ENCODE measurements at regions not wholly inside any gene's neighbourhood (a gene's known extent, or its start where the extent isn't known, plus 50 kb on each side); places are given as distances from the start of the nearest gene placed in this dataset.

GRCh38 chr6:8276148-8276547, 159.2 kb downstream of the SLC35B3 start:
- Mint-ChIP-seq H3K9me3 (ENCODE audit: unreplicated experiment) (no peaks in the 10 kb centered on the region), H3K27me3 (ENCODE audit: insufficient read depth, unreplicated experiment) (no peaks in the 10 kb centered on the region), H3K27ac (ENCODE audit: unreplicated experiment) (no peak overlapping the region), H3K4me1 (ENCODE audit: low read depth, unreplicated experiment) (peaks cover 9% of the 10 kb centered on the region), H3K4me3 (ENCODE audit: unreplicated experiment) (no peak overlapping the region), H3K36me3 (ENCODE audit: insufficient read depth, unreplicated experiment) (no peaks in the 10 kb centered on the region)
- no peaks in the 10 kb centered on the region for H3K36me3 ChIP-seq (ENCODE audit: control insufficient read depth, insufficient read depth, low read length)
- no peaks in the 10 kb centered on the region for H3K9me3 ChIP-seq
- CTCF ChIA-PET = no interaction called here
- intact Hi-C loops (cut with micrococcal nuclease; ENCODE audit: unreplicated experiment) = no loop called here
- no peak for DNase-seq
- H3K27me3 ChIP-seq (replicated peaks; ENCODE audit: control insufficient read depth, insufficient read depth, low read length) = no peaks in the 10 kb centered on the region
- no peak for TF ChIP-seq CTCF (IDR thresholded peaks at IDR 0.05; ENCODE audit: insufficient read depth in 1 of 2, low read depth in 1 of 2, low read length in 1 of 2, severe bottlenecking in 1 of 2, unreplicated experiment in 1 of 2)
- no peaks in the 10 kb centered on the region for H3K4me1 ChIP-seq
- POLR2A ChIA-PET = no interaction called here
- H3K4me3 ChIP-seq (ENCODE audit: low read depth, low read length) = no peak overlapping the region
- no TSS peak for BruUV-seq (replicated peaks)

- no peak for TF ChIP-seq CTCF (IDR thresholded peaks at IDR 0.05; ENCODE audit: insufficient read depth in 1 of 2, low read depth in 1 of 2, low read length in 1 of 2, severe bottlenecking in 1 of 2, unreplicated experiment in 1 of 2)
- no peaks in the 10 kb centered on the region for H3K9me3 Mint-ChIP-seq (ENCODE audit: unreplicated experiment)
- no peaks in the 10 kb centered on the region for H3K27me3 Mint-ChIP-seq (ENCODE audit: insufficient read depth, unreplicated experiment)
- H3K36me3 Mint-ChIP-seq (ENCODE audit: insufficient read depth, unreplicated experiment) = no peaks in the 10 kb centered on the region
- Histone ChIP-seq H3K9me3 (no peaks in the 10 kb centered on the region), H3K4me1 (no peaks in the 10 kb centered on the region), H3K27me3 (replicated peaks; ENCODE audit: control insufficient read depth, insufficient read depth, low read length) (no peaks in the 10 kb centered on the region), H3K36me3 (ENCODE audit: control insufficient read depth, insufficient read depth, low read length) (no peaks in the 10 kb centered on the region), H3K4me3 (ENCODE audit: low read depth, low read length) (no peak overlapping the region)
- no peak for DNase-seq
- ChIA-PET CTCF (no interaction called here), POLR2A (no interaction called here)
- H3K4me1 Mint-ChIP-seq (ENCODE audit: low read depth, unreplicated experiment) = peaks cover 9% of the 10 kb centered on the region
- H3K27ac Mint-ChIP-seq (ENCODE audit: unreplicated experiment) = no peak overlapping the region
- H3K4me3 Mint-ChIP-seq (ENCODE audit: unreplicated experiment) = no peak overlapping the region
- no TSS peak for BruUV-seq (replicated peaks)
- intact Hi-C loops (cut with micrococcal nuclease; ENCODE audit: unreplicated experiment) = no loop called here
Observed at GRCh38 chr6:8275667-8276066, 159.7 kb downstream of the SLC35B3 start.

DNA sequence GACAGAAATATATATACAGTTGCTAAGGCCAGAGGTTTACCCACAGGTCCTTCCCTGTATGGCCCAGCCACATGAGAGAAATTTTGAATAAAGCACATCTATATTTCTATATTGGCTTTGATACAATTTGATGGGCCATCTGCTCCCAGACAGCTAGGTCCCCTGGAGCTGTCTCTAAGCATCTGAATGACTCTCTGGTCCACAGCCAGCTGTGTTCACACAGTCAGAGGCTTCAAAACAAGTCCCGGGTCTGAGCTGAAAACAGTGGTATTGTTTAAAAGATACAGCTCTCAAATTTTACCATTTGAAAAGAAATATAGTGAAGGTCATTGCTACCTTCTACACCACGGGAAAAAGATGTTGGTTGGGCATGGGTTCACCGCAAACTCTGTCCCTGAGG, 161.1 kb downstream of the SLC35B3 start:
- no peak overlapping the region for H3K27ac Mint-ChIP-seq (ENCODE audit: unreplicated experiment)
- no TSS peak for BruUV-seq (replicated peaks)
- no peak overlapping the region for H3K4me3 Mint-ChIP-seq (ENCODE audit: unreplicated experiment)
- no peak for DNase-seq
- H3K9me3 Mint-ChIP-seq (ENCODE audit: unreplicated experiment) = peaks cover 6% of the 10 kb centered on the region
- no peaks in the 10 kb centered on the region for H3K27me3 Mint-ChIP-seq (ENCODE audit: insufficient read depth, unreplicated experiment)
- no peak for TF ChIP-seq CTCF (IDR thresholded peaks at IDR 0.05; ENCODE audit: insufficient read depth in 1 of 2, low read depth in 1 of 2, low read length in 1 of 2, severe bottlenecking in 1 of 2, unreplicated experiment in 1 of 2)
- POLR2A ChIA-PET = no interaction called here
- Histone ChIP-seq H3K27me3 (replicated peaks; ENCODE audit: control insufficient read depth, insufficient read depth, low read length) (no peaks in the 10 kb centered on the region), H3K4me1 (no peaks in the 10 kb centered on the region), H3K4me3 (ENCODE audit: low read depth, low read length) (no peak overlapping the region), H3K36me3 (ENCODE audit: control insufficient read depth, insufficient read depth, low read length) (no peaks in the 10 kb centered on the region), H3K9me3 (peaks cover 2% of the 10 kb centered on the region; the same call in 1 of the 2 replicates)
- peaks cover 9% of the 10 kb centered on the region for H3K4me1 Mint-ChIP-seq (ENCODE audit: low read depth, unreplicated experiment)
- CTCF ChIA-PET = no interaction called here
- intact Hi-C loops (cut with micrococcal nuclease; ENCODE audit: unreplicated experiment) = no loop called here
- peaks cover 5% of the 10 kb centered on the region for H3K36me3 Mint-ChIP-seq (ENCODE audit: insufficient read depth, unreplicated experiment)

All from Caco-2 (cell line).